ENCODE measurements at regions not wholly inside any gene's neighbourhood (a gene's known extent, or its start where the extent isn't known, plus 50 kb on each side); places are given as distances from the start of the nearest gene placed in this dataset.

- Histone ChIP-seq H3K4me2 (no peak overlapping the region), H3K4me3 (no peak overlapping the region), H2AFZ (no peak overlapping the region), H3K36me3 (ENCODE audit: low read depth) (no peaks in the 10 kb centered on the region), H3K4me1 (replicated peaks; ENCODE audit: insufficient read depth) (no peaks in the 10 kb centered on the region), H3K27me3 (ENCODE audit: insufficient read depth, low read depth) (no peaks in the 10 kb centered on the region), H3K9me2 (ENCODE audit: insufficient read depth) (no peaks in the 10 kb centered on the region), H3F3A (ENCODE audit: insufficient read depth, low read depth) (no peaks in the 10 kb centered on the region), H4K20me1 (ENCODE audit: insufficient read depth) (no peaks in the 10 kb centered on the region), H3K9me3 (ENCODE audit: insufficient read depth, low read depth) (no peaks in the 10 kb centered on the region), H3K79me2 (ENCODE audit: low read depth) (no peaks in the 10 kb centered on the region), H3K27ac (no peak overlapping the region)
- CTCF ChIA-PET: no interaction called here
- POLR2A ChIA-PET (ENCODE audit: unreplicated experiment): no interaction called here
- DNase-seq: no peak
- TF ChIP-seq, protein P1, sequence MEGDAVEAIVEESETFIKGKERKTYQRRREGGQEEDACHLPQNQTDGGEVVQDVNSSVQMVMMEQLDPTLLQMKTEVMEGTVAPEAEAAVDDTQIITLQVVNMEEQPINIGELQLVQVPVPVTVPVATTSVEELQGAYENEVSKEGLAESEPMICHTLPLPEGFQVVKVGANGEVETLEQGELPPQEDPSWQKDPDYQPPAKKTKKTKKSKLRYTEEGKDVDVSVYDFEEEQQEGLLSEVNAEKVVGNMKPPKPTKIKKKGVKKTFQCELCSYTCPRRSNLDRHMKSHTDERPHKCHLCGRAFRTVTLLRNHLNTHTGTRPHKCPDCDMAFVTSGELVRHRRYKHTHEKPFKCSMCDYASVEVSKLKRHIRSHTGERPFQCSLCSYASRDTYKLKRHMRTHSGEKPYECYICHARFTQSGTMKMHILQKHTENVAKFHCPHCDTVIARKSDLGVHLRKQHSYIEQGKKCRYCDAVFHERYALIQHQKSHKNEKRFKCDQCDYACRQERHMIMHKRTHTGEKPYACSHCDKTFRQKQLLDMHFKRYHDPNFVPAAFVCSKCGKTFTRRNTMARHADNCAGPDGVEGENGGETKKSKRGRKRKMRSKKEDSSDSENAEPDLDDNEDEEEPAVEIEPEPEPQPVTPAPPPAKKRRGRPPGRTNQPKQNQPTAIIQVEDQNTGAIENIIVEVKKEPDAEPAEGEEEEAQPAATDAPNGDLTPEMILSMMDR (conservative IDR thresholded peaks at IDR 0.05): no peak
- TF ChIP-seq EZH2 (IDR thresholded peaks at IDR 0.05; ENCODE audit: low read depth): no peak
- intact Hi-C loops (cut with micrococcal nuclease; ENCODE audit: unreplicated experiment): no loop called here
- no TSS peak for BruUV-seq (replicated peaks)
Observed at GRCh38 chr16:60217787-60218186, 1483.7 kb upstream of the GOT2 start.

GRCh38 chr16:60214311-60214710, 1480.2 kb upstream of the GOT2 start:
- CTCF ChIA-PET: no interaction called here
- no peaks in the 10 kb centered on the region for H3K79me2 ChIP-seq (ENCODE audit: low read depth)
- H3K27ac ChIP-seq: no peak overlapping the region
- no peak for DNase-seq
- H3K9me2 ChIP-seq (ENCODE audit: insufficient read depth): no peaks in the 10 kb centered on the region
- no peaks in the 10 kb centered on the region for H4K20me1 ChIP-seq (ENCODE audit: insufficient read depth)
- H3K27me3 ChIP-seq (ENCODE audit: insufficient read depth, low read depth): peaks cover 9% of the 10 kb centered on the region; the same call in 1 of the 2 replicates
- POLR2A ChIA-PET (ENCODE audit: unreplicated experiment): no interaction called here
- no peak overlapping the region for H2AFZ ChIP-seq
- H3K4me1 ChIP-seq (replicated peaks; ENCODE audit: insufficient read depth): no peaks in the 10 kb centered on the region
- H3K4me3 ChIP-seq: no peak overlapping the region
- TF ChIP-seq, protein P1 (conservative IDR thresholded peaks at IDR 0.05): no peak
- TF ChIP-seq EZH2 (IDR thresholded peaks at IDR 0.05; ENCODE audit: low read depth): no peak
- H3K4me2 ChIP-seq: no peak overlapping the region
- H3K36me3 ChIP-seq (ENCODE audit: low read depth): no peaks in the 10 kb centered on the region
- H3F3A ChIP-seq (ENCODE audit: insufficient read depth, low read depth): no peaks in the 10 kb centered on the region
- no peaks in the 10 kb centered on the region for H3K9me3 ChIP-seq (ENCODE audit: insufficient read depth, low read depth)
- BruUV-seq (replicated peaks): no TSS peak
- intact Hi-C loops (cut with micrococcal nuclease; ENCODE audit: unreplicated experiment): no loop called here

DNA sequence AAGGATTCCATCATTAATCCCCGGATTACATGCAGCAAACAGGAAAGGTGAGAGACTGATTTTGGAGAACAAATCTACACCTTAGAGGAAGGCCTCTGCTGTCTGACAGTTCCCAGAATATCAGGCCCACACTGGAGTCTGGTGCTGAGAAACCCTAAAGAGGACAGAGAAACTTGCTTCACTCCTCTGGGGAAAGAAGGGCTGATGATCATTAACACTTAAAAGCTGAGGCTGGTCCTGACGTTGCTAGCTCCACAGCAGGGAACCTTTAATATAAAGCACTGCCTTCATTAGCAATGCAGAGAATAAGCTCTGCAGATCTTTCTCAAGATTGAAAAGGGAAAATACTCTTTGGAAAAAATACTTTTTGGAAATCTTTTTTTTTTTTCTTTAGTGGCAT, 1472.4 kb upstream of the GOT2 start:
- H3K27me3 ChIP-seq (ENCODE audit: insufficient read depth, low read depth): peaks cover 9% of the 10 kb centered on the region; the same call in 1 of the 2 replicates
- no peak overlapping the region for H2AFZ ChIP-seq
- no peaks in the 10 kb centered on the region for H4K20me1 ChIP-seq (ENCODE audit: insufficient read depth)
- no peaks in the 10 kb centered on the region for H3K79me2 ChIP-seq (ENCODE audit: low read depth)
- H3F3A ChIP-seq (ENCODE audit: insufficient read depth, low read depth): no peaks in the 10 kb centered on the region
- ChIA-PET CTCF (no interaction called here), POLR2A (ENCODE audit: unreplicated experiment) (no interaction called here)
- no peak for TF ChIP-seq EZH2 (IDR thresholded peaks at IDR 0.05; ENCODE audit: low read depth)
- TF ChIP-seq, protein P1 (conservative IDR thresholded peaks at IDR 0.05): no peak
- no peak for DNase-seq
- H3K4me3 ChIP-seq: no peak overlapping the region
- no peaks in the 10 kb centered on the region for H3K9me2 ChIP-seq (ENCODE audit: insufficient read depth)
- no peak overlapping the region for H3K4me2 ChIP-seq
- BruUV-seq (replicated peaks): no TSS peak
- no peaks in the 10 kb centered on the region for H3K9me3 ChIP-seq (ENCODE audit: insufficient read depth, low read depth)
- no peak overlapping the region for H3K27ac ChIP-seq
- intact Hi-C loops (cut with micrococcal nuclease; ENCODE audit: unreplicated experiment): no loop called here
- H3K4me1 ChIP-seq (replicated peaks; ENCODE audit: insufficient read depth): no peaks in the 10 kb centered on the region
- no peaks in the 10 kb centered on the region for H3K36me3 ChIP-seq (ENCODE audit: low read depth)

Measured in PC-9 (cell line).